Neuronal stem cell (in vitro differentiated cells): ENCODE measurements at regions not wholly inside any gene's neighbourhood (a gene's known extent, or its start where the extent isn't known, plus 50 kb on each side); places are given as distances from the start of the nearest gene placed in this dataset.

Experiments used
- DNase-seq: peaks from one replicate; pipeline ENCODE4 v3.0.0-alpha.2; 2013; ENCODE audit warnings: low spot score
- H2AFZ ChIP-seq: one replicate; pipeline ENCODE4 v1.6.1; 2013; ENCODE audit warnings: mild to moderate bottlenecking, low read length, inconsistent platforms
- H2AK5ac ChIP-seq: 2 replicates; pipeline ENCODE4 v1.6.1; 2013; ENCODE audit warnings: low read depth, mild to moderate bottlenecking, inconsistent platforms, low read length, moderate library complexity, mixed read lengths
- H2BK120ac ChIP-seq: 2 replicates; pipeline ENCODE4 v1.6.1; 2013; ENCODE audit warnings: low read depth, mild to moderate bottlenecking, inconsistent platforms, low read length, moderate library complexity, mixed read lengths
- H2BK12ac ChIP-seq: one replicate; pipeline ENCODE4 v1.6.1; 2013; ENCODE audit warnings: low read length, inconsistent platforms
- H2BK15ac ChIP-seq: 2 replicates; pipeline ENCODE4 v1.6.1; 2013; ENCODE audit warnings: mild to moderate bottlenecking, low read length, inconsistent platforms, mixed read lengths
- H2BK5ac ChIP-seq: one replicate; pipeline ENCODE4 v1.6.1; 2013; ENCODE audit warnings: inconsistent platforms, mild to moderate bottlenecking, low read length, moderate library complexity
- H3K14ac ChIP-seq: one replicate; pipeline ENCODE4 v1.6.1; 2013; ENCODE audit warnings: low read length, inconsistent platforms
- H3K18ac ChIP-seq: 2 replicates; pipeline ENCODE4 v1.6.1; 2013; ENCODE audit warnings: low read length, inconsistent platforms
- H3K23ac ChIP-seq: 2 replicates; pipeline ENCODE4 v1.6.1; 2013; ENCODE audit warnings: low read depth, mild to moderate bottlenecking, mixed read lengths, low read length, inconsistent platforms; ENCODE audit not compliant: poor library complexity
- H3K27ac ChIP-seq: replicated peaks from 3 replicates; pipeline ENCODE4 v1.5.1; 2013; ENCODE audit warnings: low read length, inconsistent platforms
- H3K27me3 ChIP-seq, 3 experiments: 2 replicates each; pipeline ENCODE4 v1.6.1; 2013; ENCODE audit warnings: low read length in 3 of 3, mild to moderate bottlenecking in 2 of 3, inconsistent platforms in 1 of 3, low read depth in 1 of 3, mixed read lengths in 1 of 3, moderate library complexity in 1 of 3; ENCODE audit not compliant: control insufficient read depth in 3 of 3, insufficient read depth in 3 of 3
- H3K36me3 ChIP-seq, 2 donors: replicated peaks in 1 of 2; 2 replicates each; pipeline ENCODE4 v1.6.1; 2013; ENCODE audit warnings: low read length in 2 of 2; ENCODE audit not compliant: control insufficient read depth in 2 of 2, insufficient read depth in 2 of 2
- H3K4ac ChIP-seq: 2 replicates; pipeline ENCODE4 v1.6.1; 2013; ENCODE audit warnings: inconsistent platforms, mild to moderate bottlenecking, low read length, moderate library complexity
- H3K4me1 ChIP-seq, 2 donors: 1 replicate in 1 of 2; 2 replicates in 1 of 2; pipeline ENCODE4 v1.6.1; 2013; ENCODE audit warnings: low read length in 2 of 2, low read depth in 1 of 2; ENCODE audit not compliant: control insufficient read depth in 2 of 2, insufficient read depth in 1 of 2
- H3K4me2 ChIP-seq: one replicate; pipeline ENCODE4 v1.6.1; 2013; ENCODE audit warnings: mild to moderate bottlenecking, low read length, inconsistent platforms; ENCODE audit not compliant: insufficient read depth, poor library complexity, severe bottlenecking
- H3K4me3 ChIP-seq, 2 donors: 2 replicates each; pipeline ENCODE4 v1.5.1; 2013; ENCODE audit warnings: low read length in 2 of 2, mild to moderate bottlenecking in 2 of 2, inconsistent platforms in 1 of 2, moderate library complexity in 1 of 2
- H3K79me1 ChIP-seq: one replicate; pipeline ENCODE4 v1.6.1; 2013; ENCODE audit warnings: low read depth, mild to moderate bottlenecking, inconsistent platforms, low read length, moderate library complexity
- H3K9ac ChIP-seq: one replicate; pipeline ENCODE4 v1.6.1; 2013; ENCODE audit warnings: mild to moderate bottlenecking, low read depth, low read length, inconsistent platforms; ENCODE audit not compliant: poor library complexity
- H3K9me3 ChIP-seq, 2 donors: replicated peaks in 1 of 2; 2 replicates each; pipeline versions ENCODE3 to v1.6.1; 2013; ENCODE audit warnings: low read length in 2 of 2, mild to moderate bottlenecking in 2 of 2, inconsistent platforms in 1 of 2, low read depth in 1 of 2, mixed read lengths in 1 of 2, moderate library complexity in 1 of 2; ENCODE audit not compliant: control insufficient read depth in 2 of 2, insufficient read depth in 1 of 2
- H4K8ac ChIP-seq: one replicate; pipeline ENCODE4 v1.6.1; 2013; ENCODE audit warnings: low read depth, mild to moderate bottlenecking, inconsistent platforms, low read length, moderate library complexity
- H4K91ac ChIP-seq: one replicate; pipeline ENCODE4 v1.6.1; 2013; ENCODE audit warnings: low read length, low read depth, mild to moderate bottlenecking, inconsistent platforms; ENCODE audit not compliant: poor library complexity
- WGBS, 2 donors: extraction: QIAGEN DNeasy Blood & Tissue Kit; methylation state at CpG; one replicate each; pipeline ENCODE4 v1.1.7; 2013; ENCODE audit warnings: missing lambda C conversion rate in 2 of 2, mixed read lengths in 1 of 2; ENCODE audit not compliant: insufficient read length in 2 of 2, insufficient replicate concordance in 1 of 2; ENCODE audit errors: extremely low coverage in 2 of 2; 5-methylcytosine and 5-hydroxymethylcytosine counted together

DNA sequence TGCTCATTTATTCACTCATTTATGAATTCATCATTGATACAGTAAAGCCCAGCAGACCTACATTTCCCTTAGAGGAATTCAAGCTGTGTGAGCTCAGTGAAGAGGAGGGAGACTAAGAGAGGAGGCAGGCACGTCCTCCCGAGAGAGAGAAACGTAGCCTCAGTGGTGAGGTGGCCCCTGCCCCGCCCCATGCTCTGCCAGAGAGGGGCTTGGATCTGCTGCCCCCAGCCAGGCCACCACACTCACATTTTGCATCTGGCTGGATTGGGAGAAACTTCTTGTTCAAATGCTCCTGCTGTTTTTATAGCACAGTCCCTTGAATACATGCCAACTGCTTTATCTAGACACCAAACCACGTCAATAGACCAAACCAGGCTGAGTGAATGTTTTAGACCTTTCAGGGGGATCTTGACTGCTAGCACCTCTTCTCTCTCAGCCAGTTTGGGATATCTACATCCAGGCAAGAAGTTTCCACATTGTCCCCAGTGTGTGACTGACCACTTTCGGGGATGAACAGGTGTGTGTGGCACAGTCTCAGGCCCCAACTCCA is 67.7 kb upstream of the AJAP1 start:
- H3K79me1 ChIP-seq, result no peaks in the 10 kb centered on the region
- H2AFZ ChIP-seq, result no peak overlapping the region
- no peak overlapping the region for H2BK15ac ChIP-seq
- no peak overlapping the region for H4K91ac ChIP-seq
- H3K4me1 ChIP-seq, result no peaks in the 10 kb centered on the region
- no peak overlapping the region for H2BK12ac ChIP-seq
- no peak overlapping the region for H2AK5ac ChIP-seq
- no peaks in the 10 kb centered on the region for H3K36me3 ChIP-seq
- no peak overlapping the region for H2BK120ac ChIP-seq
- no peak overlapping the region for H3K18ac ChIP-seq
- no peaks in the 10 kb centered on the region for H3K9me3 ChIP-seq
- no peaks in the 10 kb centered on the region for H3K27me3 ChIP-seq
- no peak overlapping the region for H2BK5ac ChIP-seq
- H4K8ac ChIP-seq, result no peak overlapping the region
- no peak overlapping the region for H3K4ac ChIP-seq
- no peak overlapping the region for H3K27ac ChIP-seq
- no peak overlapping the region for H3K4me3 ChIP-seq
- WGBS, 2 donors, result no CpG with 5 or more reads among the region's 6 CpGs
- H3K4me2 ChIP-seq, result no peak overlapping the region
- no peak overlapping the region for H3K14ac ChIP-seq
- H3K9ac ChIP-seq, result no peak overlapping the region
- H3K23ac ChIP-seq, result no peak overlapping the region
- DNase-seq, result no peak

- Histone ChIP-seq H2BK120ac (no peak overlapping the region), H2BK12ac (no peak overlapping the region), H2BK15ac (no peak overlapping the region), H3K4me3 (no peak overlapping the region), H3K27ac (no peak overlapping the region), H2AK5ac (no peak overlapping the region), H3K4me2 (no peak overlapping the region), H3K18ac (no peak overlapping the region), H3K4me1 (no peaks in the 10 kb centered on the region), H3K23ac (no peak overlapping the region), H3K79me1 (no peaks in the 10 kb centered on the region), H3K14ac (no peak overlapping the region), H2AFZ (no peak overlapping the region), H3K27me3 (peaks cover 0 to 3% (median 0%) of the 10 kb centered on the region in 3 experiments), H3K4ac (no peak overlapping the region), H3K9ac (no peak overlapping the region), H2BK5ac (no peak overlapping the region), H4K91ac (no peak overlapping the region), H4K8ac (no peak overlapping the region), H3K9me3 (no peaks in the 10 kb centered on the region), H3K36me3 (no peaks in the 10 kb centered on the region)
- no CpG with 5 or more reads among the region's 6 CpGs for WGBS, 2 donors
- DNase-seq, result no peak
Measured at GRCh38 chr1:4587721-4588120, 66.7 kb upstream of the AJAP1 start.

- H3K27ac ChIP-seq, result no peak overlapping the region
- no peak for DNase-seq
Measured at GRCh38 chr1:4590756-4591155, 63.7 kb upstream of the AJAP1 start.

GRCh38 chr1:4591926-4592325 is 62.5 kb upstream of the AJAP1 start:
- no peak overlapping the region for H4K8ac ChIP-seq
- no peak overlapping the region for H2AFZ ChIP-seq
- no peak for DNase-seq
- no peak overlapping the region for H3K9ac ChIP-seq
- no peak overlapping the region for H3K4me3 ChIP-seq
- no peaks in the 10 kb centered on the region for H3K9me3 ChIP-seq
- H4K91ac ChIP-seq, result no peak overlapping the region
- peak overlapping the region; percentile 42 for H2BK15ac ChIP-seq
- no peak overlapping the region for H3K18ac ChIP-seq
- no peaks in the 10 kb centered on the region for H3K79me1 ChIP-seq
- H2BK120ac ChIP-seq, result no peak overlapping the region
- H3K27me3 ChIP-seq, result peaks cover 0 to 3% (median 0%) of the 10 kb centered on the region in 3 experiments
- H3K4me2 ChIP-seq, result no peak overlapping the region
- no peak overlapping the region for H2BK12ac ChIP-seq
- no CpG with 5 or more reads among the region's 13 CpGs for WGBS, 2 donors
- H3K14ac ChIP-seq, result no peak overlapping the region
- H3K4ac ChIP-seq, result no peak overlapping the region
- H3K27ac ChIP-seq, result no peak overlapping the region
- no peaks in the 10 kb centered on the region for H3K4me1 ChIP-seq
- no peaks in the 10 kb centered on the region for H3K36me3 ChIP-seq
- H2AK5ac ChIP-seq, result peak overlapping the region; percentile 58
- H2BK5ac ChIP-seq, result no peak overlapping the region
- H3K23ac ChIP-seq, result no peak overlapping the region

More at GRCh38 chr1:4590756-4591155, 63.7 kb upstream of the AJAP1 start:
- Histone ChIP-seq H3K4ac (no peak overlapping the region), H4K8ac (no peak overlapping the region), H2AK5ac (no peak overlapping the region), H3K14ac (no peak overlapping the region), H3K4me3 (no peak overlapping the region), H2BK120ac (no peak overlapping the region), H2BK5ac (no peak overlapping the region), H3K4me2 (no peak overlapping the region), H2AFZ (no peak overlapping the region), H3K18ac (no peak overlapping the region), H3K9me3 (no peaks in the 10 kb centered on the region), H4K91ac (no peak overlapping the region), H2BK15ac (no peak overlapping the region), H3K23ac (no peak overlapping the region), H3K9ac (no peak overlapping the region), H2BK12ac (no peak overlapping the region), H3K27me3 (peaks cover 0 to 3% (median 0%) of the 10 kb centered on the region in 3 experiments), H3K36me3 (no peaks in the 10 kb centered on the region), H3K79me1 (no peaks in the 10 kb centered on the region), H3K4me1 (no peaks in the 10 kb centered on the region)
- WGBS, 2 donors, result no CpG with 5 or more reads among the region's 4 CpGs
